Testis (tissue), 2 donors: ENCODE measurements at regions not wholly inside any gene's neighbourhood (a gene's known extent, or its start where the extent isn't known, plus 50 kb on each side); places are given as distances from the start of the nearest gene placed in this dataset.

Source experiments
- POLR2A ChIP-seq: fragments of 450-650 bp; IDR thresholded peaks from one replicate; pipeline ENCODE4 v1.6.1; 2017; ENCODE audit warnings: antibody characterized with exemption, mild to moderate bottlenecking, moderate library complexity
- TF ChIP-seq, protein P1 (sequence below), 3 experiments: fragments of 450-650 bp in 2 of 3; fragments of 200-600 bp in 1 of 3; sonication (generic) in 1 of 3; IDR thresholded peaks; one replicate each; pipeline ENCODE4 v1.5.1; 2016 to 2019; ENCODE audit warnings: antibody characterized with exemption in 3 of 3, mild to moderate bottlenecking in 2 of 3, moderate library complexity in 1 of 3

DNA sequence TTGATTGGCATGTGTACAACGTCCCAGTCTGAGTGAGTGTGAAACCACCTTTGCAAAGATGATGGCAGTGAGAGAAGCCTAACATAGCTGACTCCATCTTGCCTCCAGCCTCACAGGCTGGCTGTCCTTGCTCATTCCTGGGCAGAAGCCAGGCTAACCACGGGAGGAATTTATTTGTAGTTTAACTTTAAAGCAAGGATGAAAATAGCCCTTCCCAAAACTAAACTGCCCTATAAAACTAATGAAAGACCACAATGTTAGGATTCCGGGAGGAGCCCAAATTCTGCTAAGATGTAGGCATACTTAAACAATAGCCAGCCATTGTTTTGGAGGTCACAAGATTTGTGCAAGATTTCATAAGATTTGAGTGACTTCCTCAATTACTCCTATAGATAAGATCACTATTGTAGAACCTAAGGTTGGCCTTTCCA lies 96.6 kb upstream of the LSM14A start:
- TF ChIP-seq, protein P1, sequence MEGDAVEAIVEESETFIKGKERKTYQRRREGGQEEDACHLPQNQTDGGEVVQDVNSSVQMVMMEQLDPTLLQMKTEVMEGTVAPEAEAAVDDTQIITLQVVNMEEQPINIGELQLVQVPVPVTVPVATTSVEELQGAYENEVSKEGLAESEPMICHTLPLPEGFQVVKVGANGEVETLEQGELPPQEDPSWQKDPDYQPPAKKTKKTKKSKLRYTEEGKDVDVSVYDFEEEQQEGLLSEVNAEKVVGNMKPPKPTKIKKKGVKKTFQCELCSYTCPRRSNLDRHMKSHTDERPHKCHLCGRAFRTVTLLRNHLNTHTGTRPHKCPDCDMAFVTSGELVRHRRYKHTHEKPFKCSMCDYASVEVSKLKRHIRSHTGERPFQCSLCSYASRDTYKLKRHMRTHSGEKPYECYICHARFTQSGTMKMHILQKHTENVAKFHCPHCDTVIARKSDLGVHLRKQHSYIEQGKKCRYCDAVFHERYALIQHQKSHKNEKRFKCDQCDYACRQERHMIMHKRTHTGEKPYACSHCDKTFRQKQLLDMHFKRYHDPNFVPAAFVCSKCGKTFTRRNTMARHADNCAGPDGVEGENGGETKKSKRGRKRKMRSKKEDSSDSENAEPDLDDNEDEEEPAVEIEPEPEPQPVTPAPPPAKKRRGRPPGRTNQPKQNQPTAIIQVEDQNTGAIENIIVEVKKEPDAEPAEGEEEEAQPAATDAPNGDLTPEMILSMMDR (IDR thresholded peaks at IDR 0.05), result no peak
- no peak for TF ChIP-seq POLR2A
